Brain microvascular endothelial cell (primary cell): ENCODE measurements at regions not wholly inside any gene's neighbourhood (a gene's known extent, or its start where the extent isn't known, plus 50 kb on each side); places are given as distances from the start of the nearest gene placed in this dataset.
"Not testable (repeated sequence)": the region's sequence is repeated elsewhere in the genome, so short reads cannot be mapped to it uniquely, and the experiment has no call there.

Source experiments
- DNase-seq: peaks from one replicate; pipeline ENCODE4 v3.0.0-alpha.2; 2020
- H3K27ac ChIP-seq: fragments of 250-450 bp; sonication (Bioruptor Pico); 2 replicates; pipeline ENCODE4 v1.5.1; 2020; ENCODE audit warnings: mild to moderate bottlenecking, moderate library complexity
- H3K27me3 ChIP-seq: fragments of 250-450 bp; sonication (Bioruptor Pico); replicated peaks from 2 replicates; pipeline ENCODE4 v1.5.1; 2020; ENCODE audit warnings: mild to moderate bottlenecking
- H3K36me3 ChIP-seq: fragments of 250-450 bp; sonication (Bioruptor Pico); replicated peaks from 2 replicates; pipeline ENCODE4 v1.5.1; 2020; ENCODE audit warnings: mild to moderate bottlenecking
- H3K4me3 ChIP-seq: 2 replicates; pipeline ENCODE4 v1.5.1; 2011; ENCODE audit warnings: low read depth, mild to moderate bottlenecking, control low read depth, low read length, moderate library complexity
- in situ Hi-C: cut with HindIII; loops from 2 replicates; pipeline ENCODE4 v1.10.0; 2017; ENCODE audit warnings: low sequenced_read_pairs, low pct_ligation_motif_present
- TF ChIP-seq, protein P1 (sequence below): IDR thresholded peaks from 2 replicates; pipeline ENCODE4 v1.5.1; 2011; ENCODE audit warnings: low read depth, mild to moderate bottlenecking, moderate library complexity, low read length, control low read depth, inconsistent platforms; ENCODE audit errors: missing control alignments

DNA sequence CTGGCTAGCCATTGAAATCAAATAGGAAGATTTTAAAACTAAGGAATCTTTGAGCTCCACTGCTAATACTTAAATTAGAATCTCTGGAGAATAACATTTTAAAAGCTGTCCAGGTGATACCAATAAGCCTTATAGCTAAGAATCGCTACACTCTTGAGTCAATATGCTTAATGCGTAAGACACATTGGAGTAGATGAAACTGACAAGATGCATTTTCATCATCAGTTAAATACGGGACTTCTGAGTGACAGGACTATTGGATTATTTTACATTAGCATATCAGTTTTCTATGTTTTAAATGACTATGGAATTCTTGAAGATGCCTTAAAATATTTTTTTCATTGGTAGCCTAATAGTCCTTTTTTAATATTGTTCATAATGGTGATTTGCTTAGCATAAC, 80.2 kb downstream of the ATOH1 start:
- in situ Hi-C loops: no loop called here

DNA sequence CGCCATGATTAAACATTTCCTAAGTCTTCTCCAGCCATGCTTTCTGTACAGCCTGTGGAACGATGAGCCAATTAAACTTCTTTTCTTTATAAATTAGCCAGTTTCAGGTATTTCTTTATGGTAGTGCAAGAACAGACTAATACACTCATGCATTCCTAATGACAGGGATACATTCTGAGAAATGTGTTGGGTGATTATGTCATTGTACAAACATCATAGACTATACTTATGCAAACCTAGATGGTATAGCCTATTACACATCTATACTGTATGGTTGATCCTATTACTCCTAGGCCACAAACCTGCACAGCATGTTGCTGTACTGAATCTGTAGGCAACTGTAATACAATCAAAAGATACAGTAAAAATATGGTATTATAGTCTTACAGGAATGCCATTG, 83.1 kb downstream of the ATOH1 start:
- no peaks in the 10 kb centered on the region for H3K36me3 ChIP-seq
- no peak for DNase-seq
- TF ChIP-seq, protein P1, sequence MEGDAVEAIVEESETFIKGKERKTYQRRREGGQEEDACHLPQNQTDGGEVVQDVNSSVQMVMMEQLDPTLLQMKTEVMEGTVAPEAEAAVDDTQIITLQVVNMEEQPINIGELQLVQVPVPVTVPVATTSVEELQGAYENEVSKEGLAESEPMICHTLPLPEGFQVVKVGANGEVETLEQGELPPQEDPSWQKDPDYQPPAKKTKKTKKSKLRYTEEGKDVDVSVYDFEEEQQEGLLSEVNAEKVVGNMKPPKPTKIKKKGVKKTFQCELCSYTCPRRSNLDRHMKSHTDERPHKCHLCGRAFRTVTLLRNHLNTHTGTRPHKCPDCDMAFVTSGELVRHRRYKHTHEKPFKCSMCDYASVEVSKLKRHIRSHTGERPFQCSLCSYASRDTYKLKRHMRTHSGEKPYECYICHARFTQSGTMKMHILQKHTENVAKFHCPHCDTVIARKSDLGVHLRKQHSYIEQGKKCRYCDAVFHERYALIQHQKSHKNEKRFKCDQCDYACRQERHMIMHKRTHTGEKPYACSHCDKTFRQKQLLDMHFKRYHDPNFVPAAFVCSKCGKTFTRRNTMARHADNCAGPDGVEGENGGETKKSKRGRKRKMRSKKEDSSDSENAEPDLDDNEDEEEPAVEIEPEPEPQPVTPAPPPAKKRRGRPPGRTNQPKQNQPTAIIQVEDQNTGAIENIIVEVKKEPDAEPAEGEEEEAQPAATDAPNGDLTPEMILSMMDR: no peak
- in situ Hi-C loops: no loop called here
- no peak overlapping the region for H3K27ac ChIP-seq
- no peak overlapping the region for H3K4me3 ChIP-seq
- no peaks in the 10 kb centered on the region for H3K27me3 ChIP-seq

More for the DNA sequence above, 80.2 kb downstream of the ATOH1 start:
- TF ChIP-seq, protein P1: no peak
- no peak overlapping the region for H3K4me3 ChIP-seq
- no peaks in the 10 kb centered on the region for H3K36me3 ChIP-seq
- no peak overlapping the region for H3K27ac ChIP-seq
- H3K27me3 ChIP-seq: no peaks in the 10 kb centered on the region
- DNase-seq: no peak

DNA sequence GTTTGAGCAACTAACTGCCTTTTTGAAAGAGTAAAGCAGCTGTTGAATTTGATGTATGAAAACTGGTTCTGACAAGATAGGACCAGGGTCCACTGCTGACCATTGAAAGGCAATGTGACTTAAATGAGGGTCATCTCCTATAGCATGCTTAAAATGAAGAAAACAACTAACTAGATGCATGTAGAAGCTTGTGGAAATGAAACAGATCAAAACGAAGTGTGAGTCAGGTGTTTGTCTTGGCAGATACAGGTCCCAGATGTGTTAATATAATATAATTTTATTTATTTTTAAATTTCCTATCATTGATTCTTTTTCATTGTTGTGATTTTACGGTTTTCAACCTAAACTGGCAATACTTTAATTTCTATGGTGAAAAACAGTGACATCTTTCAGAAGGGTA, 83.6 kb downstream of the ATOH1 start:
- no peak overlapping the region for H3K4me3 ChIP-seq
- DNase-seq: no peak
- TF ChIP-seq, protein P1: no peak
- in situ Hi-C loops: no loop called here
- H3K27ac ChIP-seq: no peak overlapping the region
- no peaks in the 10 kb centered on the region for H3K27me3 ChIP-seq
- H3K36me3 ChIP-seq: no peaks in the 10 kb centered on the region

DNA sequence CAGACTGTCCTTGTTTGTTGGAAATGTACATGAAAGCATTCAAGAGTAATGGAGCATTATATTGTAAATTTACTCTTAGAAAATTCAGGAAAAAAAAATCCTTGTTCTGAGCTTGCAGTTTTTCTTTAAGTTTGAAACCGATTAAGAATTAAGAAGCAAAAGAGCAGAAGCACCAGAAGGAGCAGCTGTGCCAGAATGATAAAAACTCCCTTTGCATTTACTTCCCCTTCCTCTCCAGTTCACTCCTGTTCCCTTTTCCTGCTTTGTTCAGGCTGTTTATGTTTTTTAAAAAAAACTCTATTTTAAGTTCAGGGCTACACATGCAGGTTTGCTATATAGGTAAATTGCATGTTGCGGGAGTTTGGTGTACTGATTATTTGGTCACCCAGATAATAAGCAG, 90.3 kb downstream of the ATOH1 start:
- no peak for DNase-seq
- TF ChIP-seq, protein P1: no peak
- H3K27ac ChIP-seq: no peak overlapping the region
- in situ Hi-C loops: no loop called here
- no peak overlapping the region for H3K4me3 ChIP-seq
- no peaks in the 10 kb centered on the region for H3K36me3 ChIP-seq
- no peaks in the 10 kb centered on the region for H3K27me3 ChIP-seq

DNA sequence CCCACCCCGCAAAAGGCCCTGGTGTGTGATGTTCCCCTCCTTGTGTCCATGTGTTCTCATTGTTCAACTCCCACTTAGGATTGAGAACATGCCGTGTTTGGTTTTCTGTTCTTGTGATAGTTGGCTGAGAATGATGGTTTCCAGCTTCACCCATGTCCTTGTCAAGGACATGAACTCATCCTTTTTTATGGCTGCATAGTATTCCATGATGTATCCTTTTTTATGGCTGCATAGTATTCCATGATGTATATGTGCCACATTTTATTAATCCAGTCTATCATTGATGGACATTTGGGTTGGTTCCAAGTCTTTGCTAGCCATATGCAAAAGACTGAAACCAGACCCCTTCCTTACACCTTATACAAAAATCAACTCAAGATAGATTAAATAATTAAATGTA, 95.0 kb downstream of the ATOH1 start:
- H3K27ac ChIP-seq, H3K36me3 ChIP-seq, H3K4me3 ChIP-seq, H3K27me3 ChIP-seq, in situ Hi-C loops, DNase-seq: not testable (repeated sequence)

DNA sequence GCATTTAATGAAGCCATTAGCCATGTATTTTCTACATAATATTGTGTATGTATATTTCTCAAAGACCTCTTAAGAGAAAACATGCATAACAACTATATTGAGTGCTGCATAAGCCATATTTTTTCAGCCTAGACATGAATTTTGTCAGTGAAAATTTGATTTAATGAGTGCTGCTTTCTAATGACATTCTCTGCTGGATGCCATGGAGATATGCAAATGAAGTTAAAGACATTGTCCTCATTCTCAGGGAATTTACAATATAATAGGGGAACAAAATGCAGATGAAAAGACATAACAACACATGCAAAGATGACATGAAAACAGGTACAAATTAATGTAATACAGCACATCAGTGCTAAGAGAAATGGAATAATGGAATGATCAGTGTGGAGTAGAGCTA, 118.7 kb downstream of the ATOH1 start:
- in situ Hi-C loops: no loop called here

DNA sequence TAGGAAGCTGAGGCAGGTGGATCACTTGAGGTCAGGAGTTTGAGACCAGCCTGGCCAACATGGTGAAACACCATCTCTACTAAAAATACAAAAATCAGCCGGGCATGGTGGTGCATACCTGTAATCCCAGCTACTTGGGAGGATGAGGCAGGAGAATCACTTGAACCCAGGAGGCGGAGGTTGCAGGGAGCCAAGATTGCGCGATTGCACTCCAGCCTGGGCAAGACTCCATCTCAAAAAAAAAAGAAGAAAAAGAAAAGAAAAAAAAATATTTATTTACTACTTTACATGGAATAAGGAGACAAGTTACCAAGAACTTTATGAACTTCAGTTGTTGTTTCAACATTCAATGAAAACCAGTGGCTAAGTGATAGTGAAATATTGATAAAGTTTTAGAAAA, 121.7 kb downstream of the ATOH1 start:
- H3K36me3 ChIP-seq, H3K27ac ChIP-seq, in situ Hi-C loops, DNase-seq, H3K27me3 ChIP-seq, H3K4me3 ChIP-seq: not testable (repeated sequence)

More for the DNA sequence above, 118.7 kb downstream of the ATOH1 start:
- TF ChIP-seq, protein P1: no peak
- DNase-seq: no peak
- no peaks in the 10 kb centered on the region for H3K27me3 ChIP-seq
- H3K27ac ChIP-seq: no peak overlapping the region
- no peaks in the 10 kb centered on the region for H3K36me3 ChIP-seq
- H3K4me3 ChIP-seq: no peak overlapping the region
